ENCODE measurements at regions not wholly inside any gene's neighbourhood (a gene's known extent, or its start where the extent isn't known, plus 50 kb on each side); places are given as distances from the start of the nearest gene placed in this dataset.

DNA sequence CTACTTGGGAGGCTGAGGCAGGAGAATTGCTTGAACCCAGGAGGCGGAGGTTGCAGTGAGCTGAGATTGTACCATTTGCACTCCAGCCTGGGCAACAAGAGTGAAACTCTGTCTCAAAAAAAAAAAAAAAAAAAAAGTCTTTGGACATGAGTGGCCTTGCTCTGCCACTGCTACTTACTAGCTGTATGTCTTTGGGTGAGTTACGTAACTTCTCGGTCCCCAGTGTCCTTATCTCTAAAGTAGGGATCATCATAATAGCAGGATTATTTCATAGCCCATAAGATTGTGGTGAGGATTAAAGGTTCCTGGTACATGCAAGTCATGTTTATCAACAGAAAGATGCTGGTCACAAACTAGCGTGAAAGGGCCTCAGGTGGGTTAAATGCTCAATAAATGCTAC is 53.9 kb upstream of the HEPHL1 start:
- no peak for DNase-seq

DNA sequence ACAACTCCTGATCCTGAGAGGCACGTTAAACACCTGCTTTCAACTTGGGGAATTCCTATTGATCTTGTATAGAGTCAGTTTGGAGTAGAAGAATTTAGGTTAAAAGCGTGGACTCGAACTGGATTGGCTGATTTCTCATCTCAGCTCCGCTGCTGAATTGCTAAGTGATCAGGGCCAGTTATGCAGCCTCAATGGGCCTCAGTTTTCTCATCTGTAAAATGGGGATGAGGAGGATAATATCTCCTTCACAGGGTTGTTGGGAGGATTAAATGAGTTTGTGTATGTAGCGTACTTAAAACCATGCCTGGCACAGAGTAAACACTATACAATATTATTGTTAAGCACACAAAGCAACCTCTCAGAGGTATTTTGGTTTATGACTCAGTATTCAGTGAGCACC is 53.2 kb upstream of the HEPHL1 start:
- no peak for DNase-seq

GRCh38 chr11:93969925-93970922 is 50.9 kb upstream of the HEPHL1 start:
- DNase-seq, result no peak
